GM12878 (cell line): ENCODE measurements at regions not wholly inside any gene's neighbourhood (a gene's known extent, or its start where the extent isn't known, plus 50 kb on each side); places are given as distances from the start of the nearest gene placed in this dataset.

Experiments
- ATAC-seq: fragments of 200-7000 bp; cut with Tn5 transposase; 3 replicates; pipeline ENCODE4 v1.9.1; 2020; ENCODE audit warnings: mild to moderate bottlenecking, moderate library complexity
- BruUV-seq: library from RNA; stranded (reverse); fragments of 400-500 nt; replicated peaks from 2 replicates; lab custom pipeline; 2021; lab: Mats Ljungman, UMichigan
- CTCF ChIA-PET: fragments of 300-600 bp; sonication (Branson Sonifier 250); formaldehyde crosslinking; extraction: SDS; loops from one replicate; lab custom pipeline; 2021; ENCODE audit warnings: inconsistent platforms; lab: Yijun Ruan, JAX
- POLR2A ChIA-PET: fragments of 350-600 bp; formaldehyde crosslinking; extraction: SDS; loops from one replicate; lab custom pipeline; 2021; ENCODE audit warnings: inconsistent platforms; lab: Charles Lee
- RAD21 ChIA-PET: fragments of 300-600 bp; sonication (Branson Sonifier 250); formaldehyde crosslinking; loops from one replicate; lab custom pipeline; 2023; ENCODE audit warnings: antibody characterized with exemption; ENCODE audit not compliant: unreplicated experiment; lab: Charles Lee
- SMC1A ChIA-PET: fragments of 300-600 bp; sonication (Branson Sonifier 250); formaldehyde crosslinking; loops from one replicate; lab custom pipeline; 2023; ENCODE audit not compliant: unreplicated experiment, uncharacterized antibody; lab: Charles Lee
- DNase-seq: peaks from one replicate; pipeline ENCODE4 v3.0.0-alpha.2; 2011; ENCODE audit warnings: low read depth, low spot score
- FAIRE-seq: peaks from 3 replicates; lab custom pipeline; 2011; peaks lifted over from hg19 to GRCh38; lab: Jason Lieb, UNC
- H2AFZ ChIP-seq: 2 replicates; pipeline ENCODE4 v1.6.0; 2011; ENCODE audit warnings: low read depth, low read length, control low read depth; ENCODE audit not compliant: control insufficient read depth
- H3K27ac ChIP-seq: 2 replicates; pipeline ENCODE4 v1.5.1; 2011; ENCODE audit warnings: control low read depth; ENCODE audit not compliant: control insufficient read depth, insufficient read depth
- H3K27me3 ChIP-seq, 2 experiments: replicated peaks in 1 of 2; 2 replicates each; pipeline versions ENCODE4 v1.6.0 to v1.6.1; 2011; ENCODE audit warnings: low read length in 1 of 2; ENCODE audit not compliant: control insufficient read depth in 2 of 2, insufficient read depth in 2 of 2
- H3K36me3 ChIP-seq, 2 experiments: 2 replicates each; pipeline ENCODE4 v1.5.1; 2011; ENCODE audit warnings: low read length in 1 of 2; ENCODE audit not compliant: control insufficient read depth in 2 of 2, insufficient read depth in 2 of 2
- H3K4me1 ChIP-seq: 2 replicates; pipeline ENCODE4 v1.6.1; 2011; ENCODE audit warnings: mild to moderate bottlenecking, low read length, moderate library complexity, mixed read lengths; ENCODE audit not compliant: control insufficient read depth, insufficient read depth
- H3K4me2 ChIP-seq: 2 replicates; pipeline ENCODE4 v1.6.0; 2011; ENCODE audit warnings: control low read depth; ENCODE audit not compliant: control insufficient read depth, insufficient read depth
- H3K4me3 ChIP-seq: fragments of 200-600 bp; sonication (generic); 2 replicates; pipeline ENCODE4 v1.5.1; 2016
- H3K79me2 ChIP-seq: 2 replicates; pipeline ENCODE4 v1.6.0; 2011; ENCODE audit warnings: low read length; ENCODE audit not compliant: control insufficient read depth, insufficient read depth
- H3K9ac ChIP-seq: 2 replicates; pipeline ENCODE4 v1.8.0; 2011; ENCODE audit warnings: low read length, control low read depth, mixed read lengths; ENCODE audit not compliant: control insufficient read depth, insufficient read depth
- H3K9me3 ChIP-seq: replicated peaks from 3 replicates; pipeline ENCODE4 v1.5.1; 2011; ENCODE audit warnings: mild to moderate bottlenecking, low read length; ENCODE audit not compliant: control insufficient read depth, insufficient read depth
- H4K20me1 ChIP-seq: 2 replicates; pipeline ENCODE4 v1.6.0; 2011; ENCODE audit not compliant: control insufficient read depth, insufficient read depth
- CBX5 ChIP-seq: sonication (generic); IDR thresholded peaks from 2 replicates; pipeline ENCODE4 v1.6.1; 2016; ENCODE audit warnings: low read depth, moderate library complexity, mild to moderate bottlenecking, inconsistent platforms
- CHD1 ChIP-seq: IDR thresholded peaks from 2 replicates; pipeline ENCODE4 v1.6.1; 2012; ENCODE audit warnings: low read depth, low read length, improper control_type of control experiment
- CHD4 ChIP-seq: fragments of 200-600 bp; sonication (generic); IDR thresholded peaks from 2 replicates; pipeline ENCODE4 v1.6.1; 2016; ENCODE audit warnings: mild to moderate bottlenecking
- E2F4 ChIP-seq: IDR thresholded peaks from 2 replicates; pipeline ENCODE4 v1.6.1; 2012; ENCODE audit warnings: low read depth, low read length, improper control_type of control experiment
- E4F1 ChIP-seq: fragments of 450-650 bp; IDR thresholded peaks from 2 replicates; pipeline ENCODE4 v1.6.1; 2018; ENCODE audit warnings: borderline replicate concordance, mild to moderate bottlenecking; ENCODE audit not compliant: partially characterized antibody
- MAX ChIP-seq: IDR thresholded peaks from 2 replicates; pipeline ENCODE4 v1.6.1; 2012; ENCODE audit warnings: low read depth, low read length, improper control_type of control experiment
- MEF2B ChIP-seq: fragments of 450-650 bp; IDR thresholded peaks from 2 replicates; pipeline ENCODE4 v1.6.1; 2018; ENCODE audit warnings: mild to moderate bottlenecking, moderate library complexity; ENCODE audit not compliant: partially characterized antibody, poor library complexity, severe bottlenecking
- MYB ChIP-seq: fragments of 150-350 bp; IDR thresholded peaks from 2 replicates; pipeline ENCODE4 v1.6.1; 2014; ENCODE audit warnings: mild to moderate bottlenecking, low read depth, low read length, borderline replicate concordance
- NFXL1 ChIP-seq: fragments of 450-650 bp; IDR thresholded peaks from 2 replicates; pipeline ENCODE4 v1.6.1; 2017; ENCODE audit warnings: antibody characterized with exemption, mild to moderate bottlenecking, borderline replicate concordance
- REST ChIP-seq: IDR thresholded peaks from 2 replicates; pipeline ENCODE4 v1.6.1; 2012; ENCODE audit warnings: mild to moderate bottlenecking, low read depth, low read length
- SREBF1 ChIP-seq: IDR thresholded peaks from 2 replicates; pipeline ENCODE4 v1.6.1; 2012; ENCODE audit warnings: mild to moderate bottlenecking, low read length
- WRNIP1 ChIP-seq: IDR thresholded peaks from 2 replicates; pipeline ENCODE4 v1.6.1; 2011; ENCODE audit warnings: low read depth, low read length, improper control_type of control experiment, borderline replicate concordance
- ZBTB33 ChIP-seq: fragments of 450-650 bp; IDR thresholded peaks from 2 replicates; pipeline ENCODE4 v1.6.1; 2017; ENCODE audit warnings: mild to moderate bottlenecking
- ZNF217 ChIP-seq: fragments of 450-650 bp; IDR thresholded peaks from 2 replicates; pipeline ENCODE4 v1.6.1; 2017; ENCODE audit warnings: antibody characterized with exemption, mild to moderate bottlenecking
- ZNF274 ChIP-seq: IDR thresholded peaks from one replicate; pipeline ENCODE4 v1.8.0; 2011; ENCODE audit not compliant: insufficient read length, insufficient read depth
- WGBS: methylation state at CpG from one replicate; pipeline ENCODE4 v1.1.6; 2016; ENCODE audit warnings: low lambda C conversion rate; ENCODE audit not compliant: insufficient replicate concordance, insufficient coverage; ENCODE audit errors: missing lambda C conversion rate; 5-methylcytosine and 5-hydroxymethylcytosine counted together
- in situ Hi-C: fragments of 300-500 bp; cut with MboI; formaldehyde crosslinking; loops from 9 replicates; pipeline ENCODE4 v1.14.3; 2018; ENCODE audit warnings: mixed read lengths
- intact Hi-C: fragments of 100-400 bp; cut with micrococcal nuclease; formaldehyde crosslinking; loops from one replicate; pipeline ENCODE4 v1.14.2; 2022; ENCODE audit not compliant: unreplicated experiment

- TF ChIP-seq MYB = no peak
- no peak for TF ChIP-seq ZNF274
- TF ChIP-seq ZBTB33 = no peak
- no peak for TF ChIP-seq E2F4
- TF ChIP-seq ZNF217 = no peak
Measured at GRCh38 chr2:236947294-236947693, 138.4 kb upstream of the COPS8 start (continued).

GRCh38 chr2:236947896-236948295 lies 137.8 kb upstream of the COPS8 start:
- Histone ChIP-seq H3K27me3 (no peaks in the 10 kb centered on the region; a peak in 2 of 4 replicates), H3K4me2 (no peak overlapping the region), H3K36me3 (no peaks in the 10 kb centered on the region), H3K9me3 (no peaks in the 10 kb centered on the region; the same call in 2 of the 3 replicates), H3K4me3 (no peak overlapping the region), H3K79me2 (no peaks in the 10 kb centered on the region), H4K20me1 (no peaks in the 10 kb centered on the region), H3K27ac (no peak overlapping the region), H2AFZ (no peak overlapping the region), H3K4me1 (no peaks in the 10 kb centered on the region), H3K9ac (no peak overlapping the region)
- ChIA-PET CTCF (no interaction called here), SMC1A (no interaction called here), POLR2A (no interaction called here), RAD21 (no interaction called here)
- intact Hi-C loops = no loop called here
- in situ Hi-C loops = no loop called here
- FAIRE-seq (no peak), DNase-seq (no peak), ATAC-seq (no peak)
- WGBS = 19% methylated on average over 9 of the region's 9 CpGs
- BruUV-seq = no TSS peak
- TF ChIP-seq WRNIP1 = no peak
- TF ChIP-seq CHD1 = no peak
- no peak for TF ChIP-seq MAX
- TF ChIP-seq CBX5 = no peak
- no peak for TF ChIP-seq SREBF1
- TF ChIP-seq CHD4 = no peak
- no peak for TF ChIP-seq MEF2B
- TF ChIP-seq E4F1 = no peak
- TF ChIP-seq REST = no peak
- no peak for TF ChIP-seq NFXL1
